Transverse colon (tissue), 4 donors: ENCODE measurements at regions not wholly inside any gene's neighbourhood (a gene's known extent, or its start where the extent isn't known, plus 50 kb on each side); places are given as distances from the start of the nearest gene placed in this dataset.

Experiments
- DNase-seq: peaks from one replicate; pipeline ENCODE4 v3.0.0-alpha.2; 2019
- H3K27ac ChIP-seq, 4 donors: fragments of 200-600 bp; sonication (generic); 2 replicates each; pipeline ENCODE4 v1.5.1; 2016 to 2018; ENCODE audit warnings: inconsistent platforms in 4 of 4
- H3K27me3 ChIP-seq: fragments of 200-600 bp; sonication (generic); 2 replicates; pipeline ENCODE4 v1.5.1; 2017; ENCODE audit warnings: inconsistent platforms
- H3K36me3 ChIP-seq, 4 donors: fragments of 200-600 bp; sonication (generic); 2 replicates each; pipeline ENCODE4 v1.5.1; 2017 to 2019; ENCODE audit warnings: inconsistent platforms in 4 of 4
- H3K4me1 ChIP-seq, 4 donors: fragments of 200-600 bp; sonication (generic); 2 replicates each; pipeline ENCODE4 v1.5.1; 2017 to 2020; ENCODE audit warnings: inconsistent platforms in 4 of 4
- H3K4me3 ChIP-seq, 4 donors: fragments of 200-600 bp; sonication (generic); 1 replicate in 1 of 4; 2 replicates in 3 of 4; pipeline versions ENCODE4 v1.5.1 to v1.6.1; 2017 to 2019; ENCODE audit warnings: inconsistent platforms in 4 of 4
- H3K9me3 ChIP-seq, 2 donors: fragments of 200-600 bp; sonication (generic); 2 replicates each; pipeline ENCODE4 v1.5.1; 2017 to 2019; ENCODE audit warnings: inconsistent platforms in 2 of 2
- EP300 ChIP-seq: sonication (generic); formaldehyde crosslinking; IDR thresholded peaks from one replicate; pipeline ENCODE4 v1.6.1; 2017; ENCODE audit warnings: antibody characterized with exemption, low read depth
- POLR2A ChIP-seq: fragments of 450-650 bp; IDR thresholded peaks from one replicate; pipeline ENCODE4 v1.6.1; 2016; ENCODE audit warnings: antibody characterized with exemption, mild to moderate bottlenecking, moderate library complexity
- POLR2AphosphoS5 ChIP-seq, 3 donors: sonication (generic); formaldehyde crosslinking; IDR thresholded peaks; one replicate each; pipeline ENCODE4 v1.6.1; 2016; ENCODE audit warnings: antibody characterized with exemption in 3 of 3
- WGBS, 2 donors: methylation state at CpG; one replicate each; pipeline ENCODE4 v1.1.5; 2018; ENCODE audit warnings: low coverage in 1 of 2; 5-methylcytosine and 5-hydroxymethylcytosine counted together
- in situ Hi-C, 4 donors: fragments of 200-750 bp; cut with MboI; loops; one replicate each; pipeline versions ENCODE4 v1.15.0 to v1.15.1; 2017; ENCODE audit warnings: low sequenced_read_pairs in 3 of 4, low pct_ligation_motif_present in 1 of 4, low pct_unique_long_range_greater_than_20kb in 1 of 4
- intact Hi-C: fragments of 100-400 bp; cut with DNase I; formaldehyde crosslinking; loops from one replicate; pipeline ENCODE4 v1.15.1; 2023; ENCODE audit warnings: low total_unique reads
- TF ChIP-seq, protein P1 (sequence below), 5 experiments: fragments of 200-600 bp in 3 of 5; fragments of 450-650 bp in 2 of 5; sonication (generic) in 3 of 5; IDR thresholded peaks; 1 replicate in 2 of 5; 2 replicates in 3 of 5; pipeline ENCODE4 v1.5.1; 2016 to 2017; ENCODE audit warnings: antibody characterized with exemption in 5 of 5, inconsistent platforms in 3 of 5, mild to moderate bottlenecking in 2 of 5, moderate library complexity in 1 of 5

- in situ Hi-C loops (no loop called here), intact Hi-C loops (no loop called here)
- DNase-seq, result no peak
- Histone ChIP-seq H3K4me3 (no peak overlapping the region), H3K27ac (no peak overlapping the region), H3K27me3 (no peaks in the 10 kb centered on the region), H3K36me3 (no peaks in the 10 kb centered on the region), H3K4me1 (peaks cover 0 to 7% (median 3%) of the 10 kb centered on the region in 4 donors), H3K9me3 (no peaks in the 10 kb centered on the region)
- 61% methylated on average over 4 of the region's 4 CpGs; no CpG with 5 or more reads in 1 of the 2 donors for WGBS, 2 donors
- no peak for TF ChIP-seq POLR2AphosphoS5 (IDR thresholded peaks at IDR 0.05)
- no peak for TF ChIP-seq POLR2A
- TF ChIP-seq EP300, result no peak
- TF ChIP-seq, protein P1, sequence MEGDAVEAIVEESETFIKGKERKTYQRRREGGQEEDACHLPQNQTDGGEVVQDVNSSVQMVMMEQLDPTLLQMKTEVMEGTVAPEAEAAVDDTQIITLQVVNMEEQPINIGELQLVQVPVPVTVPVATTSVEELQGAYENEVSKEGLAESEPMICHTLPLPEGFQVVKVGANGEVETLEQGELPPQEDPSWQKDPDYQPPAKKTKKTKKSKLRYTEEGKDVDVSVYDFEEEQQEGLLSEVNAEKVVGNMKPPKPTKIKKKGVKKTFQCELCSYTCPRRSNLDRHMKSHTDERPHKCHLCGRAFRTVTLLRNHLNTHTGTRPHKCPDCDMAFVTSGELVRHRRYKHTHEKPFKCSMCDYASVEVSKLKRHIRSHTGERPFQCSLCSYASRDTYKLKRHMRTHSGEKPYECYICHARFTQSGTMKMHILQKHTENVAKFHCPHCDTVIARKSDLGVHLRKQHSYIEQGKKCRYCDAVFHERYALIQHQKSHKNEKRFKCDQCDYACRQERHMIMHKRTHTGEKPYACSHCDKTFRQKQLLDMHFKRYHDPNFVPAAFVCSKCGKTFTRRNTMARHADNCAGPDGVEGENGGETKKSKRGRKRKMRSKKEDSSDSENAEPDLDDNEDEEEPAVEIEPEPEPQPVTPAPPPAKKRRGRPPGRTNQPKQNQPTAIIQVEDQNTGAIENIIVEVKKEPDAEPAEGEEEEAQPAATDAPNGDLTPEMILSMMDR (IDR thresholded peaks at IDR 0.05), result no peak
Observed at GRCh38 chr6:33878562-33878961, 74.8 kb upstream of the MLN start.

DNA sequence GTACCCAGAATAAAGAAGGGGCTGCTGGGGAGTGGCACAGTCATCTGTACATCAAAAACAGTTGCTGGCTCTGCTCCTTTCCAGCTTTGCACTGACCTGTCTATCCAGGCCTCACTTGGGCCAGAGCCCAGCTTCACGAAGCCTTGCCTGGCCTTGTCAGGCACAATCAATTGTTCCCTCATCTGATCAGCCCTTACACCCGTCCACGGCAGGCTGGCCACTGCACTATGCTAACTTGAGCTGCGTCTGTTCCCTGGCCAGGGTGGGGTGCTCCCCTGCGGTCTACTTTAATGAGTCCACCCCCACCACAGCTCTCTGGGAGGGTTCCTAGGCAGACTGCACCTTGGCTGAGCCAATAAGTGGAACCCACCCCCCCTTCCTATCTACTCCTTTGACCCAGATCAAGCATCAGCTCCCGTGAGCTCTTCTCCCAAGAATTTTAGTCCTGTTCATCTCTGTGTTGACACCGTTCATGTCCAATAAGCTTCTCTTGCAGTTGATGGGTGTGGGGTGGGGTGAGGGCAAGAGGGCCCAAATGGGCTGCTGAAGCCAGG, 74.3 kb upstream of the MLN start:
- intact Hi-C loops (no loop called here), in situ Hi-C loops (no loop called here)
- H3K27ac ChIP-seq, result no peak overlapping the region
- TF ChIP-seq POLR2AphosphoS5 (IDR thresholded peaks at IDR 0.05) (no peak), EP300 (no peak), POLR2A (no peak)
- TF ChIP-seq, protein P1 (IDR thresholded peaks at IDR 0.05), result no peak
- WGBS, 2 donors, result 90 to 100% methylated on average over 5 to 7 of the region's 7 CpGs
- H3K4me3 ChIP-seq, result no peak overlapping the region
- H3K36me3 ChIP-seq, result no peaks in the 10 kb centered on the region
- no peaks in the 10 kb centered on the region for H3K27me3 ChIP-seq
- DNase-seq, result no peak
- no peaks in the 10 kb centered on the region for H3K9me3 ChIP-seq
- H3K4me1 ChIP-seq, result peaks cover 0 to 7% (median 3%) of the 10 kb centered on the region in 4 donors

DNA sequence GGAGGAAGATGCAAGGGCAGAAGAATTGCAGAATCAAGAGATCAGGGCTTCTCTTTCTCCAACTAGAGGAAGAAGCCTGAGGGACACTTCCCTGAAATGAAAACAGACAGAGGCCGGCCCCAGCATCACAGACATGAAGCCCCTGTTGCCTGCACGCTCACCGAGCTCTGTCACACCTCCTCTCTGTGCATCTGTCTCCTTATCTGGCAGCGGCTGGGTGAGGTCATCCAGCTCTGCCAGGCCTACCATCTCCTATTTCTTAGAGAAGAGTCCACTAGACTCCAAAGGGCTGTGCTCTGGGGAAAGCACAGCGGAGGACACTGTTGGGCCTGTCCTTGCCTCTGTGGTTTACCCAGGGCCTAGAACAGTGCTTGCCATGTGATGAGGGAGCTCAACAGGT, 71.9 kb upstream of the MLN start:
- DNase-seq, result no peak
- 89 to 100% methylated on average over 1 to 5 of the region's 5 CpGs for WGBS, 2 donors
- H3K4me3 ChIP-seq, result no peak overlapping the region
- H3K27me3 ChIP-seq, result peaks cover 3% of the 10 kb centered on the region
- no peaks in the 10 kb centered on the region for H3K9me3 ChIP-seq
- in situ Hi-C loops, result no loop called here
- intact Hi-C loops, result no loop called here
- TF ChIP-seq POLR2AphosphoS5 (IDR thresholded peaks at IDR 0.05) (no peak), EP300 (no peak), POLR2A (no peak)
- TF ChIP-seq, protein P1 (IDR thresholded peaks at IDR 0.05), result no peak
- no peaks in the 10 kb centered on the region for H3K36me3 ChIP-seq
- H3K4me1 ChIP-seq, result peaks cover 0 to 7% (median 0%) of the 10 kb centered on the region in 4 donors
- no peak overlapping the region for H3K27ac ChIP-seq

DNA sequence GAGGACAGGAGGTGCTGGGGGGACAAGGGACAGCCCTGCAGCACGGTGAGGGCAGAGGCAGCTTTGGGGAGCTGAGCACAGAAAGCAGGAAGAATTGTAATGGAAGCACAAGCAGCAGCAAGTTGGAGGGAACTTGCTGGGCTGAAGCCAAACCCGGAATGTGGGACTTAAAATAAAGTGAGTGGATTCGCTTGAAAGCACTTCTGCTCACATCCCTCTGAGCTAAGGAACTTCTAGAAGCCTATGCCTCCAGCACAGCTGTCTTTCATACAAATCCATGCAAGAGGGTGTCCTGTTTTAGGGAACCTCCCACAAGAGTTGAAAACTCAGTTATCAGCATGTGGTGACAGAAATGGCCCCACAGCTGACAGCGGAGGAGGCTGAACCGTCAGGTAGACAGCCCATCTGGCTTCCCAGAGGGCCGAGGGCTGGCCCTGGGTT, 71.4 kb upstream of the MLN start:
- intact Hi-C loops (no loop called here), in situ Hi-C loops (no loop called here)
- no peak for DNase-seq

More for the DNA sequence above, 71.4 kb upstream of the MLN start:
- WGBS, 2 donors, result 40 to 68% methylated on average over 1 to 6 of the region's 6 CpGs
- H3K4me1 ChIP-seq, result peaks cover 0 to 7% (median 0%) of the 10 kb centered on the region in 4 donors
- H3K36me3 ChIP-seq, result no peaks in the 10 kb centered on the region
- no peak overlapping the region for H3K4me3 ChIP-seq
- no peak overlapping the region for H3K27ac ChIP-seq
- peaks cover 3% of the 10 kb centered on the region for H3K27me3 ChIP-seq
- no peak for TF ChIP-seq POLR2A
- TF ChIP-seq POLR2AphosphoS5 (IDR thresholded peaks at IDR 0.05), result no peak
- no peak for TF ChIP-seq EP300
- TF ChIP-seq, protein P1 (IDR thresholded peaks at IDR 0.05), result no peak
- no peaks in the 10 kb centered on the region for H3K9me3 ChIP-seq
